Effector CD4-positive, alpha-beta T cell (primary cell): ENCODE measurements at regions not wholly inside any gene's neighbourhood (a gene's known extent, or its start where the extent isn't known, plus 50 kb on each side); places are given as distances from the start of the nearest gene placed in this dataset.
"Not testable (repeated sequence)": the region's sequence is repeated elsewhere in the genome, so short reads cannot be mapped to it uniquely, and the experiment has no call there.

Experiments
- DNase-seq: peaks from one replicate; pipeline ENCODE4 v3.0.0-alpha.2; 2020

- no peak for DNase-seq
Measured at GRCh38 chr7:10721289-10721688, 252.4 kb upstream of the PHF14 start.

- no peak for DNase-seq
Measured at GRCh38 chr7:10723832-10724231, 249.8 kb upstream of the PHF14 start.

DNA sequence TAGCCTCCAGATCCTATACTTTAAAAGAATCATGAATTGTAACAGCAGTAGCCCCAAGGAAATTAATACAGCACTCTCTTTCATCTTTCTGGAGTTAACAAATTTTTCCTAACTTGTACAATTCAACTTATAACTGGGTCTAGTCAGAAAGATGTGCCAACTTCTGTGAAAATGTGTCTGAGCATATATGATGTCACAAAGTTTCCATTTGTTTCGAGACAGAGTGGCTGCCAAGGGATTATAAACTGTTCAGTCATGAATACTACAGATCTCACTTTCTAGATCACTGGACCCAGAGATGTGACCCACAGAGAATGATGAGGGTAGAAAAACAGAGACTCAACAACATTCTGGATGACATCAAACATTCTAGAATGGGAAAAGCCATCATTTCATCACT lies 249.2 kb upstream of the PHF14 start:
- no peak for DNase-seq

DNA sequence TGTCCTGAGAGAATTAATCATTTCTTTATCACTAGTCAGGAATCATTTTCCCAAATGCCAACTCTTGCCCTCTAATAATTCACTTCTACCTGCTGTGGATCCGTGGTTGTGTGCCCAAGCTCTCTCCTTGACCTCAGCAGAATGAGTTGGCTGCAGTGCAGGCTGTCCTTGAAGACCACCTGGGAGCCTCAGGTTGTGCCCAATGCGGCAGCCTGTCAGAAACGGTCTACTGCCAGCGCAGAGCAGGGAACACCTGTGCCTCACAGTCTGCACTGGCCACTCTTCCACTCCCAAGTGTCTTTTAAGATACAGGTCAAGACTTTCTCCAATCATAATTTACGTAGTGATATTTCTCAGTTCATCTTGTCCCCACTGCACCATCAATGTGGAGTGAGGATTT lies 246.0 kb upstream of the PHF14 start:
- no peak for DNase-seq

GRCh38 chr7:10731253-10731773 lies 242.4 kb upstream of the PHF14 start:
- DNase-seq, result no peak

- no peak for DNase-seq
Measured at GRCh38 chr7:10733747-10734146, 239.9 kb upstream of the PHF14 start.

- no peak for DNase-seq
Measured at GRCh38 chr7:10734595-10734994, 239.1 kb upstream of the PHF14 start.

- no peak for DNase-seq
Measured at GRCh38 chr7:10739401-10739800, 234.3 kb upstream of the PHF14 start.

- no peak for DNase-seq
Measured at GRCh38 chr7:10740805-10741204, 232.9 kb upstream of the PHF14 start.

DNA sequence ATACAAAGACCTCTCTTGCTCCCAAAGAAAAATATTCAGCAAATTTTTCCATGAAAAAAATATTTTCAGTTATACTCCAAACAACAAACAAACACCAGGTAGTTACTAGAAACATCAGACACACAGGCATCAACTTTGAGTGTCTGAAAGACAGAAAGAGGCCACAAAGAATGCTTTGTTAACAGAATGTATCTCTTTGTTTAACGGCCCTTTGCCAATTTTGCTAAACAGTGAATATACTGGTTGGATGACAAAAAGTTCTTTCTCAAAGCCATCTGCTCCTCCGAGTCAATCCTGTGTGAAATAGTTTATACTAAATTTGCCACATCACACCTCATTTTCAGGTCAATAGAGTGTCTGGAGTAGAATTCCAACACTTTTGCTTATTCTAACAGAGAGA lies 216.7 kb upstream of the PHF14 start:
- DNase-seq, result no peak

GRCh38 chr7:10759120-10759519 lies 214.6 kb upstream of the PHF14 start:
- no peak for DNase-seq

GRCh38 chr7:10767771-10768170 lies 205.9 kb upstream of the PHF14 start:
- DNase-seq, result no peak

- DNase-seq, result no peak
Measured at GRCh38 chr7:10770176-10770575, 203.5 kb upstream of the PHF14 start.

DNA sequence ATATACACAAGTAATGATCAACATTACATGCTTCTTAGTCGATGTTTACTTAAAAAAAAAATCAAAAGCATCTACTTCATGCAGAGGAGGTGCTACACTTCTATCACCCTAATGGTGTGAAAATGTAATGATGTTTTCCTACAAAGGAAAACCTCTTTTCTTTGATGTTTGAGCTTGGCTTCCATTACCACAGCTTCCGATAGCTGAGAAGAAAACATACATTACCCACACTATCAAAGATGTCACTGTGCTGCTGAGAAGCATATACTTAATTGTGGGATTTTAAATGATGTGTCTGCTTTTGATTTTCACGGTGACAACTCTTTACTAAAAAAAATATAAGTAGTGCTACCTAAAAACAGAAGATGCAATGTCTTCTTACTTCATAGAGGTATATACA lies 200.2 kb upstream of the PHF14 start:
- no peak for DNase-seq

- DNase-seq, result no peak
Measured at GRCh38 chr7:10779465-10780399, 193.9 kb upstream of the PHF14 start.

DNA sequence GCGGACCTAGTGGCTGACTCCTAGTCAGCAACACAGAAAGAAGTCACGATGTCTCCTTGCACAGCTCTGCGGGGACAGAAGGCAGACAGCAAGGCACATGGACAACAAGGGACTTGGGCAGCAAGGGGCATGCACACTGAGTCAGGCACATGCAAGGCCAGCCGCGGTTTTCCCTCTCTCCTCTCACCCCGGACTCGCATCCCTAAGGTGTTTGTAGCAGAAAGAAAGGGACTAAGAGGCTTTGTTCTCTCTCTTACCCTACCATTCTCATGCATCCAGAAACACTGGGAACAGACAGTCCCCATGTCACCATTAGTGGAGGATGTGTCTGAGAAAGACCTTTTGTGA lies 193.3 kb upstream of the PHF14 start:
- no peak for DNase-seq

DNA sequence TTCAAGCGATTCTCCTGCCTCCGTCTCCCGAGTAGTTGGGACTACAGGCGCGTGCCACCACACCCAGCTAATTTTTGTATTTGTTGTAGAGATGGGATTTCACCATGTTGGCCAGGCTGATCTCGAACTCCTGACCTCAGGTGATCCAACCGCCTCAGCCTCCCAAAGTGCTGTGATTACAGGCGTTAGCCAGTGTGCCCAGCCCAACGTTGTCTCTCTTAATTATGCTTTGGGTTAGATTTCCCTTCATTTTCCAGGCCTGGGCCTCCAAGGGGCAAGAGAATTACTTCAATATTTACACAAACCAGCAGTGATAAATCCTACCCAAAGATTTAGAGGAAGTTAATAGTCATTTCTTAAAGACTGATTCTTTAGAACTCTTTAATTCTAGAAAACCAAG lies 186.7 kb upstream of the PHF14 start:
- not testable (repeated sequence) for DNase-seq

DNA sequence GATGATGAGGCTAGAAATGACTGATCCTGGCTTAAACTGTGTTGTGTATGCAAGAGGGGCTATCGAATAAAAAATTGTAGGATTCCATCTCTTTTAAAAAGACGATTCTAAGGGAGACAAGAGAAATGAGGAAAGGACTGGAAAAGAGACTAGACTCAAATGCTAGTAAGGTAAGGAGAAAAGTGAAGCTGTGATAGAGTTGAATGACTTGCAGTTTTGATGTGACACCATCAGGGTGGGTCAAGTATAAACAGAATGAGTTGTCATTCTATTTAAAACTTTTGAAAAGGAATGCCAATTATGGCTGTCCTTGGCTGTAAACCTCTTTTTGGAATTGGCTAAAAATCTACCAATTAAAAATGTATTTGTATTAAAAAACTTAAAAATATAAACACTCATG lies 184.5 kb upstream of the PHF14 start:
- no peak for DNase-seq

DNA sequence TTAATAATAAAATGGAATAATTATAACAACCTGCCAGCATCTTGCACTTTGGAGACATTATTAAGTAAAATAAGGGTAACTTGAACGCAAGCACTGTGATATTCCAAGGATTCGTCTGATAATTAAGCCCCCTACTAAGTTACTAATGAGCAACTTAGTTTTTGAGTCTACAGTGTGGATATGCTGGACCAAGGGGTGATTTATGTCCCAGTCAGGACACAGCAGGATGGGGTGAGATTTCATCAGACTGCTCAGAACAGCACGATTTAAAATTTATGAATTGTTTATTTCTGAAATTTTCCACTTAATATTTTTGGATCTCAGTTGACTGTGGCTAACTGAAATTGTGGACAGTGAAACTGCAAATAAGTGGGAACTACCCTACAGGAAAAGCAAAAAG lies 182.8 kb upstream of the PHF14 start:
- DNase-seq, result no peak

DNA sequence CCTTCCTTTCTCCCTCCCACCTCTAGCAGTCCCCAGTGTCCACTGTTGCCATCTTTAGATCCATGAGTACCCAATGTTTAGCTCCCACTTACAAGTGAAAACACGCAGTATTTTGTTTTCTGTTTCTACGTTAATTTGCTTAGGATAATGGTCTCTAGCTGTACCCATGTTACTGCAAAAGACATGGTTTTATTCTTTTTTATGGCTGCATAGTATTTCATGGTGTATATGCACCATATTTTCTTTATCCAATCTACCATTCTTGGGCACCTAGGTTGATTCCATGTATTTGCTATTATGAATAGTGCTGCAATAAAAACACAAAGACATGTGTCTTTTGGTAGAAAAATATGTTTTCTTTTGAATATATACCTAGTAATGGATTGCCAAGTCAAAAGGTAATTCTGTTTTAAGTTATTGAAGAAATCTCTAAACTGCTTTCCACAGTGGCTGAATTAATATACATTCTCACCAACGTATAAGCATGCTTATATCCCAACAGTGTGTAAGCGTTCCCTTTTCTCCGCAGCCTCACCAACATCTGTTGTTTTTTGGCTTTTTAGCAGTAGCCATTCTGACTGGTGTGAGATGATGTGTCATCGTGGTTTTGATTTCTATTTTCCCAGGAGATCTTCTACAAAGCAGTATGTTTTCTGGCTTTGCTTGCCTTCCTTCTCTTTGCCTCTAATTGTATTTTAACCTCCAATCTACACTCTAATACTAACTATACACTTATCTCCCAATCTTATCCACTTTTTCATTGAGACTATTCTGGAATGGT lies 179.5 kb upstream of the PHF14 start:
- DNase-seq, result no peak

DNA sequence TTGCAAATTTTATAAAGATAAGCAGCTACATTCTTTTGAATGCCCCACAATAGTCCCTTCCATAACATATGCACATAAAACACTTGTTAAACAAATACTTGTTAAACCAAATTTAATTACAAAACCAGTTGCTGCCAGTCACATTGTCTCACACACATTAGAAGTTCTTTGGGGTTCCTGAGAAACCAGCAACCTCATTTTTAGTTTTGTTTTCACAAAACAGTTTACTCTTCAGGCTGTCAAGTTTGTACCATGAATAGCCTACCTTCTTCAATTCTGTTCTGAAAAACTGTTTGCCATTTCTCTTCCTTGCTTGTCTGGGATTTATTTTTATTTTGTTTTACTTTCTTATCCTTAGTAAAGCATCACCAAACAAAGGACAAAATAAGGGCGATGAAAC lies 176.5 kb upstream of the PHF14 start:
- DNase-seq, result no peak

DNA sequence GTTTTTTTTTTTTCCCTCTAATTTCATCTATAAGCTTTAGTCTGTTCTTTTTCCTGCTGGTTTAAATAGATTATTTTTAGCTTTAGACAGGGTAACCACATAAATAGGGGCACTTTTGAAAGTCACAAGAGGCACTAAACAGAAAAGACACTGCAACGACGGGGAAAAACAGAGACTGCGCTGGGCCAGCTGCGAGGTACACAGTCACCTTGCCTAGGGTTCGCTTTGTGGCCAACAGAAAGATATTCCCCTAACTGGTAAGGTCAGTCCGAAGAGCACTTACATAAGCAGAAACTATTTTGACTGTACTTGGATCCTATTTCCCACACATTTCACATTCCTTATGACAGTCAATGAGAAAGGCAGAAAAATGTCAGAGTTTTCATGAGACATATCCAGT lies 175.6 kb upstream of the PHF14 start:
- no peak for DNase-seq

- no peak for DNase-seq
Measured at GRCh38 chr7:10799475-10799874, 174.2 kb upstream of the PHF14 start.

- no peak for DNase-seq
Measured at GRCh38 chr7:10802011-10802410, 171.7 kb upstream of the PHF14 start.
